Fibroblast of skin of right biceps (primary cell): ENCODE measurements at regions not wholly inside any gene's neighbourhood (a gene's known extent, or its start where the extent isn't known, plus 50 kb on each side); places are given as distances from the start of the nearest gene placed in this dataset.

ENCODE experiments used
- DNase-seq: peaks from one replicate; pipeline ENCODE4 v3.0.0-alpha.2; 2013

- no peak for DNase-seq
Measured at GRCh38 chr3:151935446-151935845, 62.0 kb downstream of the SUCNR1 start.

GRCh38 chr3:151940481-151940880, 67.0 kb downstream of the SUCNR1 start:
- no peak for DNase-seq

GRCh38 chr3:151943539-151943938, 70.1 kb downstream of the SUCNR1 start:
- no peak for DNase-seq

- no peak for DNase-seq
Measured at GRCh38 chr3:151944356-151944755, 70.9 kb downstream of the SUCNR1 start.

GRCh38 chr3:151946606-151947005, 73.2 kb downstream of the SUCNR1 start:
- DNase-seq: peak; percentile 36

GRCh38 chr3:151949706-151950105, 76.3 kb downstream of the SUCNR1 start:
- peak; percentile 54 for DNase-seq

GRCh38 chr3:151955356-151955755, 81.9 kb downstream of the SUCNR1 start:
- no peak for DNase-seq

GRCh38 chr3:151960961-151961580, 87.6 kb downstream of the SUCNR1 start:
- DNase-seq: no peak

- DNase-seq: peak; percentile 46
Measured at GRCh38 chr3:151962352-151962751, 88.9 kb downstream of the SUCNR1 start.

- no peak for DNase-seq
Measured at GRCh38 chr3:151962912-151963311, 89.5 kb downstream of the SUCNR1 start.

- no peak for DNase-seq
Measured at GRCh38 chr3:151964743-151965142, 91.3 kb downstream of the SUCNR1 start.

- no peak for DNase-seq
Measured at GRCh38 chr3:151969026-151969642, 95.7 kb downstream of the SUCNR1 start.

- no peak for DNase-seq
Measured at GRCh38 chr3:151971814-151972579, 98.6 kb downstream of the SUCNR1 start.

- DNase-seq: peak; percentile 65
Measured at GRCh38 chr3:151974067-151974466, 100.6 kb downstream of the SUCNR1 start.

- DNase-seq: peak; percentile 98
Measured at GRCh38 chr3:151976211-151977050, 103.0 kb downstream of the SUCNR1 start.

GRCh38 chr3:151979906-151980305, 106.5 kb downstream of the SUCNR1 start:
- peak; percentile 22 for DNase-seq

GRCh38 chr3:151983538-151983937, 110.1 kb downstream of the SUCNR1 start:
- DNase-seq: no peak

GRCh38 chr3:151985787-151986430, 112.5 kb downstream of the SUCNR1 start:
- no peak for DNase-seq

- no peak for DNase-seq
Measured at GRCh38 chr3:151987893-151988292, 114.5 kb downstream of the SUCNR1 start.

- DNase-seq: no peak
Measured at GRCh38 chr3:151989621-151990020, 116.2 kb downstream of the SUCNR1 start.

- DNase-seq: no peak
Measured at GRCh38 chr3:151990696-151991376, 117.4 kb downstream of the SUCNR1 start.
